Suprapubic skin (tissue), 4 donors: ENCODE measurements at regions not wholly inside any gene's neighbourhood (a gene's known extent, or its start where the extent isn't known, plus 50 kb on each side); places are given as distances from the start of the nearest gene placed in this dataset.

Experiments used
- DNase-seq, 2 donors: peaks; one replicate each; pipeline ENCODE4 v3.0.0-alpha.2; 2019; ENCODE audit warnings: low spot score in 2 of 2
- H3K27ac ChIP-seq: fragments of 200-600 bp; sonication (generic); one replicate; pipeline ENCODE4 v1.5.1; 2019
- H3K27me3 ChIP-seq: fragments of 200-600 bp; sonication (generic); one replicate; pipeline ENCODE4 v1.5.1; 2019
- H3K36me3 ChIP-seq: fragments of 200-600 bp; sonication (generic); one replicate; pipeline ENCODE4 v1.5.1; 2019
- H3K4me1 ChIP-seq: fragments of 200-600 bp; sonication (generic); one replicate; pipeline ENCODE4 v1.5.1; 2019
- H3K4me3 ChIP-seq: fragments of 200-600 bp; sonication (generic); one replicate; pipeline ENCODE4 v1.5.1; 2019; ENCODE audit warnings: mild to moderate bottlenecking
- H3K9me3 ChIP-seq: fragments of 200-600 bp; sonication (generic); one replicate; pipeline ENCODE4 v1.5.1; 2019
- CTCF ChIP-seq, 2 donors: fragments of 200-600 bp in 1 of 2; fragments of 450-650 bp in 1 of 2; sonication (generic) in 1 of 2; IDR thresholded peaks; one replicate each; pipeline ENCODE4 v1.5.1; 2016 to 2019; ENCODE audit warnings: antibody characterized with exemption in 2 of 2, mild to moderate bottlenecking in 1 of 2, moderate library complexity in 1 of 2
- EP300 ChIP-seq: sonication (generic); formaldehyde crosslinking; IDR thresholded peaks from one replicate; pipeline ENCODE4 v1.6.1; 2017; ENCODE audit warnings: antibody characterized with exemption
- POLR2A ChIP-seq, 2 donors: fragments of 450-650 bp; IDR thresholded peaks; one replicate each; pipeline ENCODE4 v1.6.1; 2017; ENCODE audit warnings: antibody characterized with exemption in 2 of 2, mild to moderate bottlenecking in 2 of 2, moderate library complexity in 2 of 2
- POLR2AphosphoS5 ChIP-seq, 3 donors: sonication (generic); formaldehyde crosslinking; IDR thresholded peaks; one replicate each; pipeline ENCODE4 v1.6.1; 2017; ENCODE audit warnings: antibody characterized with exemption in 3 of 3
- WGBS: methylation state at CpG from one replicate; pipeline ENCODE4 v1.1.5; 2018; 5-methylcytosine and 5-hydroxymethylcytosine counted together

GRCh38 chr1:187153047-187153446 lies 324.3 kb downstream of the PLA2G4A start:
- no peak for TF ChIP-seq EP300
- TF ChIP-seq CTCF (IDR thresholded peaks at IDR 0.05), result no peak
- no peak for TF ChIP-seq POLR2A (IDR thresholded peaks at IDR 0.05)
- TF ChIP-seq POLR2AphosphoS5 (IDR thresholded peaks at IDR 0.05), result no peak
- Histone ChIP-seq H3K9me3 (peaks cover 3% of the 10 kb centered on the region), H3K4me3 (no peak overlapping the region), H3K27me3 (no peaks in the 10 kb centered on the region), H3K36me3 (no peaks in the 10 kb centered on the region), H3K27ac (no peak overlapping the region), H3K4me1 (no peaks in the 10 kb centered on the region)
- DNase-seq, result no peak
- 97% methylated on average over 1 of the region's 1 CpG for WGBS

DNA sequence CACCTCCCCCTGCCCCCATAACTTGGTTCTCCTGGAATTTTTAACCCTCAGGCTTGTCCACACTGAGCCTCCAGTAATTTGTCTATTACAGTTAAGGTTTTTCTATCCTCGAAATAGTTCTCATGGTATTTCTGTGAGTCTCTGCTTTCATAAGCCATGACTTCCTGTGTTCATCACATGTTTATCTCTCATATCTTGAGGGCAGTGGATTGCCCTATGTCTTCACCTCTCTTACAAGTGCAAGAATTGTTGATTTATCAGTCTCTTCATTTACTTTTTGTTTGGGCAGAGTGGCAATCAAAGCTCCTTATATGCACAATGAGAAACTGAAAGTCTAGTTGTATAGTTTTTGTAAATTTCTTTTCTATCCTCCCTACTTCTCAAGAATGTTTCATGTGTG lies 328.4 kb downstream of the PLA2G4A start:
- Histone ChIP-seq H3K9me3 (no peaks in the 10 kb centered on the region), H3K4me3 (no peak overlapping the region), H3K27ac (no peak overlapping the region), H3K27me3 (no peaks in the 10 kb centered on the region), H3K4me1 (no peaks in the 10 kb centered on the region), H3K36me3 (no peaks in the 10 kb centered on the region)
- TF ChIP-seq POLR2A (IDR thresholded peaks at IDR 0.05) (no peak), POLR2AphosphoS5 (IDR thresholded peaks at IDR 0.05) (no peak)
- WGBS, result 30% methylated on average over 1 of the region's 1 CpG
- DNase-seq, result no peak

DNA sequence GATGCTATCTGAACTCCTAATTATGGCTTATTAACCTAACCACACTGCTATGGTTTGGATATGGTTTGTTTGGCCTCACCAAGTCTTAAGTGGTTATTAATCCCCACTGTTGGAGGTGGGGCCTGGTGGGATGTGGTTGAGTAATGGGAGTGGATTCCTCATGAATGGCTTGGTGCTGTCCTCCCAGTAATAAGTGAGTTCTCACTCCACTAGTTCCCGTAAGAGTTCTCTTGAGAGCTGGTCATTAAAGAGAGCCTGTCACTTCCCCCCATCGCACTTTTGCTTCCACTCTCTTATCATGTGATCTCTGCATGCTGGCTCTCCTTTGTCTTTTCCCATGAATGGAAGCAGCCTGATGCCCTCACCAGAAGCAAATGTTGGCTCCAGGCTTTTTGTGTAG lies 328.8 kb downstream of the PLA2G4A start:
- Histone ChIP-seq H3K4me3 (no peak overlapping the region), H3K27ac (no peak overlapping the region), H3K9me3 (no peaks in the 10 kb centered on the region), H3K4me1 (no peaks in the 10 kb centered on the region), H3K27me3 (no peaks in the 10 kb centered on the region), H3K36me3 (no peaks in the 10 kb centered on the region)
- no peak for DNase-seq
- 76% methylated on average over 2 of the region's 2 CpGs for WGBS
- TF ChIP-seq POLR2AphosphoS5 (IDR thresholded peaks at IDR 0.05), result no peak
- no peak for TF ChIP-seq EP300
- TF ChIP-seq CTCF (IDR thresholded peaks at IDR 0.05), result no peak
- TF ChIP-seq POLR2A (IDR thresholded peaks at IDR 0.05), result no peak

DNA sequence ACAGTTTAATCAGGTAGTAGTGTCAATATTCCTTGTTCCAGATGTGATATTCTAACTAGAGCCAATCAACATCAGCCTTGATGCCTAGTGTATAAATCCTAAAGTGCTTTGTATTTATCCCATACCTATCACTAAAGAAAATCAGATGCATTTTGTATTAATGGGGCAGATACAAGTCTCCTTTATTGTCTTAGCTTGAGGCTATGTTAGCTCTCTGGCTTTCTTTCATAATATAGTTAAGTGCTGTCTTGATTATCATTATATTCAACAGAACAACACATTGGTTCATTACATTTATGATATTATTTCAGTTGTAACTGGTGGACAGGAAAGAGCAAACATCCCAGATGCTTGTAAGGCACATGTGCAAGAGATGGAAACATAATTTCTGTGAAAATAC lies 338.8 kb downstream of the PLA2G4A start:
- no peaks in the 10 kb centered on the region for H3K4me1 ChIP-seq
- TF ChIP-seq EP300 (no peak), POLR2A (IDR thresholded peaks at IDR 0.05) (no peak), CTCF (IDR thresholded peaks at IDR 0.05) (no peak), POLR2AphosphoS5 (IDR thresholded peaks at IDR 0.05) (no peak)
- DNase-seq, result no peak
- no peaks in the 10 kb centered on the region for H3K36me3 ChIP-seq
- H3K27ac ChIP-seq, result no peak overlapping the region
- H3K27me3 ChIP-seq, result no peaks in the 10 kb centered on the region
- H3K4me3 ChIP-seq, result no peak overlapping the region
- peaks cover 4% of the 10 kb centered on the region for H3K9me3 ChIP-seq

DNA sequence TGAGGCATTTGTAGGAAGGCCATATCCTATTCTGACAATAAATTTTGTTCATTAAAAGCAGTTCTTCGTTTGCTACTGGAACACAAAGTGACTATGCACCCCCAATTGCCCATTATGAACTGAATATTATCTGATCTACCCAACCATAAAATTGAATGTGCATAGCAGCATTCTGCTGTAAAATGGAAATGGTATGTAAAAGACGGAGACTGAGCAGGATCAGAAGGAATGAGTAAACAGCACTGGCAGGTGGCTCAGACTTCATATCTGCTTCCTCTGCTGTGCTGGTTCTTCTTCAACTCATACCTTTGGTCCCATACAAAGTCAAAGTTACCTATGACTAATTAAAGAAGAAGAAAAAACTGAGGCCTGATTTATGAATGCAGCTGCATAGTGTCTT lies 339.5 kb downstream of the PLA2G4A start:
- Histone ChIP-seq H3K4me3 (no peak overlapping the region), H3K27me3 (no peaks in the 10 kb centered on the region), H3K4me1 (no peaks in the 10 kb centered on the region), H3K9me3 (peaks cover 4% of the 10 kb centered on the region), H3K27ac (no peak overlapping the region), H3K36me3 (no peaks in the 10 kb centered on the region)
- TF ChIP-seq EP300 (no peak), POLR2A (IDR thresholded peaks at IDR 0.05) (no peak), POLR2AphosphoS5 (IDR thresholded peaks at IDR 0.05) (no peak), CTCF (IDR thresholded peaks at IDR 0.05) (no peak)
- WGBS, result 35% methylated on average over 2 of the region's 2 CpGs
- no peak for DNase-seq

- no peak overlapping the region for H3K4me3 ChIP-seq
- 74% methylated on average over 2 of the region's 2 CpGs for WGBS
- no peak overlapping the region for H3K27ac ChIP-seq
- H3K27me3 ChIP-seq, result no peaks in the 10 kb centered on the region
- no peaks in the 10 kb centered on the region for H3K4me1 ChIP-seq
- peaks cover 6% of the 10 kb centered on the region for H3K9me3 ChIP-seq
- TF ChIP-seq POLR2AphosphoS5 (IDR thresholded peaks at IDR 0.05), result no peak
- TF ChIP-seq EP300, result no peak
- TF ChIP-seq CTCF (IDR thresholded peaks at IDR 0.05), result no peak
- TF ChIP-seq POLR2A (IDR thresholded peaks at IDR 0.05), result no peak
- no peaks in the 10 kb centered on the region for H3K36me3 ChIP-seq
- DNase-seq, result no peak
Measured at GRCh38 chr1:187185389-187185788, 356.6 kb downstream of the PLA2G4A start.
